DND-41 (cell line): ENCODE measurements at regions not wholly inside any gene's neighbourhood (a gene's known extent, or its start where the extent isn't known, plus 50 kb on each side); places are given as distances from the start of the nearest gene placed in this dataset.

Experiments used
- CTCF ChIP-seq: IDR thresholded peaks from 2 replicates; pipeline ENCODE4 v1.5.1; 2012; ENCODE audit warnings: borderline replicate concordance, low read length, moderate library complexity, mild to moderate bottlenecking; ENCODE audit not compliant: poor library complexity, severe bottlenecking; ENCODE audit errors: extremely low read depth
- EZH2 ChIP-seq: IDR thresholded peaks from 3 replicates; pipeline ENCODE4 v1.6.1; 2012; ENCODE audit warnings: borderline replicate concordance, low read depth, mild to moderate bottlenecking, moderate library complexity, low read length, inconsistent platforms; ENCODE audit not compliant: severe bottlenecking

GRCh38 chr7:145691377-145691914, 425.2 kb upstream of the CNTNAP2 start:
- TF ChIP-seq CTCF (no peak), EZH2 (no peak)
